K562 (cell line): ENCODE measurements at regions not wholly inside any gene's neighbourhood (a gene's known extent, or its start where the extent isn't known, plus 50 kb on each side); places are given as distances from the start of the nearest gene placed in this dataset.

Source experiments
- ATAC-seq: fragments of 200-7000 bp; cut with Tn5 transposase; 3 replicates; pipeline ENCODE4 v1.9.1; 2020; ENCODE audit warnings: moderate library complexity
- BruUV-seq: library from RNA; stranded (reverse); fragments of 400-500 nt; replicated peaks from 2 replicates; lab custom pipeline; 2021; lab: Mats Ljungman, UMichigan
- CTCF ChIA-PET: fragments of 300-600 bp; formaldehyde crosslinking; extraction: SDS; loops from one replicate; lab custom pipeline; 2021; ENCODE audit warnings: low intra/inter-chr PET ratio; lab: Yijun Ruan, JAX
- POLR2A ChIA-PET: fragments of 300-600, 350-650 bp; sonication (Branson Sonifier 250); formaldehyde crosslinking; extraction: SDS; loops from one replicate; lab custom pipeline; 2021; ENCODE audit warnings: antibody characterized with exemption, inconsistent platforms; lab: Yijun Ruan, JAX
- DNase-seq, 4 experiments: peaks; one replicate each; pipeline versions ENCODE4 v3.0.0 to v3.0.0-alpha.2; 2011 to 2018; ENCODE audit warnings: low spot score in 3 of 4, mixed read lengths in 3 of 4; ENCODE audit errors: extremely low read depth in 1 of 4
- FAIRE-seq: peaks from 2 replicates; lab custom pipeline; 2011; peaks lifted over from hg19 to GRCh38; lab: Jason Lieb, UNC
- H2AFZ ChIP-seq: 2 replicates; pipeline ENCODE4 v1.6.0; 2011; ENCODE audit warnings: low read depth, low read length, control low read depth, inconsistent platforms
- H3K27ac ChIP-seq: fragments of 200-600 bp; 3 replicates; pipeline ENCODE4 v1.8.0; 2011; ENCODE audit warnings: low read depth, mild to moderate bottlenecking, control low read depth, inconsistent platforms, low read length, moderate library complexity, mixed read lengths; ENCODE audit errors: extremely low read depth
- H3K27me3 ChIP-seq, 2 experiments: fragments of 300-600 bp in 1 of 2; 2 replicates in 1 of 2; 3 replicates in 1 of 2; pipeline versions ENCODE4 v1.6.0 to v1.8.0; 2011; ENCODE audit warnings: inconsistent platforms in 2 of 2, low read length in 2 of 2, mild to moderate bottlenecking in 1 of 2, mixed read lengths in 1 of 2, moderate library complexity in 1 of 2; ENCODE audit not compliant: control insufficient read depth in 2 of 2, insufficient read depth in 2 of 2
- H3K36me3 ChIP-seq: fragments of 300-600 bp; 3 replicates; pipeline ENCODE4 v1.8.0; 2011; ENCODE audit warnings: mild to moderate bottlenecking, low read length, inconsistent platforms; ENCODE audit not compliant: control insufficient read depth, insufficient read depth
- H3K4me1 ChIP-seq, 2 experiments: fragments of 200-600 bp in 1 of 2; replicated peaks in 1 of 2; 2 replicates in 1 of 2; 3 replicates in 1 of 2; pipeline versions ENCODE4 v1.5.1 to v1.8.0; 2011; ENCODE audit warnings: inconsistent platforms in 2 of 2, low read length in 2 of 2, mild to moderate bottlenecking in 1 of 2, mixed read lengths in 1 of 2, moderate library complexity in 1 of 2; ENCODE audit not compliant: control insufficient read depth in 2 of 2, insufficient read depth in 2 of 2
- H3K4me2 ChIP-seq: 2 replicates; pipeline ENCODE4 v1.6.1; 2011; ENCODE audit warnings: low read length, control low read depth, inconsistent platforms, mixed read lengths; ENCODE audit not compliant: insufficient read depth
- H3K4me3 ChIP-seq: fragments of 200-600 bp; sonication (generic), shearing (Covaris generic); 2 replicates; pipeline ENCODE4 v1.5.1; 2016; ENCODE audit warnings: control low read depth, inconsistent platforms
- H3K79me2 ChIP-seq: fragments of 200-600 bp; 3 replicates; pipeline ENCODE4 v1.8.0; 2011; ENCODE audit warnings: low read length, inconsistent platforms; ENCODE audit not compliant: control insufficient read depth, insufficient read depth
- H3K9ac ChIP-seq, 2 experiments: 2 replicates each; pipeline versions ENCODE4 v1.6.0 to v1.6.1; 2011; ENCODE audit warnings: low read depth in 2 of 2, low read length in 2 of 2, control low read depth in 1 of 2, inconsistent platforms in 1 of 2, mild to moderate bottlenecking in 1 of 2, mixed read lengths in 1 of 2; ENCODE audit not compliant: insufficient read depth in 1 of 2
- H3K9me1 ChIP-seq: one replicate; pipeline ENCODE4 v1.6.0; 2011; ENCODE audit warnings: inconsistent platforms, mild to moderate bottlenecking, low read length, moderate library complexity; ENCODE audit not compliant: control insufficient read depth, insufficient read depth
- H3K9me3 ChIP-seq: replicated peaks from 2 replicates; pipeline ENCODE4 v1.5.1; 2011; ENCODE audit warnings: low read depth, low read length, inconsistent platforms; ENCODE audit not compliant: control insufficient read depth, insufficient read depth
- H4K20me1 ChIP-seq: replicated peaks from 2 replicates; pipeline ENCODE4 v1.6.1; 2011; ENCODE audit warnings: low read length, inconsistent platforms, mixed read lengths; ENCODE audit not compliant: control insufficient read depth, insufficient read depth
- ARNT ChIP-seq, 2 experiments: fragments of 450-650 bp; IDR thresholded peaks; 2 replicates each; pipeline ENCODE4 v1.6.1; 2016; ENCODE audit warnings: mild to moderate bottlenecking in 1 of 2
- BRD9 ChIP-seq: fragments of 450-650 bp; IDR thresholded peaks from 2 replicates; pipeline ENCODE4 v1.6.1; 2018; ENCODE audit warnings: low read depth; ENCODE audit not compliant: partially characterized antibody
- EP400 ChIP-seq: fragments of 450-650 bp; IDR thresholded peaks from 2 replicates; pipeline ENCODE4 v1.6.1; 2017; ENCODE audit warnings: antibody characterized with exemption, mild to moderate bottlenecking, moderate library complexity
- FOXP1 ChIP-seq: sonication (generic); formaldehyde crosslinking; IDR thresholded peaks from 2 replicates; pipeline ENCODE4 v1.8.0; 2022; ENCODE audit warnings: mild to moderate bottlenecking, missing genetic modification reagents
- MECOM ChIP-seq: fragments of 250-450 bp; sonication (Bioruptor Pico); IDR thresholded peaks from 2 replicates; pipeline ENCODE4 v1.8.0; 2022; ENCODE audit warnings: inconsistent platforms
- NFE2 ChIP-seq: IDR thresholded peaks from 2 replicates; pipeline ENCODE4 v1.6.1; 2014; ENCODE audit warnings: antibody characterized with exemption, low read depth
- PHF8 ChIP-seq: fragments of 200-600 bp; sonication (generic); IDR thresholded peaks from 2 replicates; pipeline ENCODE4 v1.6.1; 2012; ENCODE audit warnings: mixed run types, mild to moderate bottlenecking, inconsistent platforms, low read length, moderate library complexity, borderline replicate concordance
- POLR2AphosphoS5 ChIP-seq: IDR thresholded peaks from 2 replicates; pipeline ENCODE4 v1.6.1; 2011; ENCODE audit warnings: mild to moderate bottlenecking, low read depth, low read length, moderate library complexity; ENCODE audit not compliant: control insufficient read depth, insufficient read depth
- TCF15 ChIP-seq: fragments of 250-450 bp; sonication (Bioruptor Pico); IDR thresholded peaks from 2 replicates; pipeline ENCODE4 v1.8.0; 2022; ENCODE audit warnings: moderate library complexity, mild to moderate bottlenecking, inconsistent platforms
- TEAD2 ChIP-seq: fragments of 450-650 bp; IDR thresholded peaks from 2 replicates; pipeline ENCODE4 v1.6.1; 2016; ENCODE audit warnings: missing genetic modification characterization, control low read depth, missing compliant biosample characterization
- UBTF ChIP-seq, 2 experiments: IDR thresholded peaks; 2 replicates each; pipeline ENCODE4 v1.6.1; 2012; ENCODE audit warnings: improper control_type of control experiment in 2 of 2, low read depth in 2 of 2, low read length in 2 of 2, borderline replicate concordance in 1 of 2
- ZNF561 ChIP-seq: fragments of 450-650 bp; formaldehyde crosslinking; conservative IDR thresholded peaks from 2 replicates; pipeline ENCODE4 v1.4.0; 2020; ENCODE audit warnings: mild to moderate bottlenecking, moderate library complexity
- ZNF707 ChIP-seq: fragments of 250-450 bp; sonication (Bioruptor Pico); conservative IDR thresholded peaks from 2 replicates; pipeline ENCODE4 v1.8.0; 2022; ENCODE audit warnings: inconsistent platforms, mild to moderate bottlenecking, moderate library complexity
- WGBS: fragments of 100-300 bp; shearing (Covaris generic); methylation state at CpG from one replicate; pipeline ENCODE4 v1.1.6; 2016; ENCODE audit warnings: low coverage, mixed read lengths; ENCODE audit not compliant: insufficient coverage; ENCODE audit errors: missing lambda C conversion rate; 5-methylcytosine and 5-hydroxymethylcytosine counted together
- in situ Hi-C: fragments of 300-500 bp; cut with MboI; formaldehyde crosslinking; loops from 4 replicates; pipeline ENCODE4 v1.15.0; 2018; ENCODE audit warnings: inconsistent platforms, mixed read lengths
- intact Hi-C: fragments of 100-400 bp; cut with micrococcal nuclease; formaldehyde crosslinking; loops from 2 replicates; pipeline ENCODE4 v1.14.2; 2022

DNA sequence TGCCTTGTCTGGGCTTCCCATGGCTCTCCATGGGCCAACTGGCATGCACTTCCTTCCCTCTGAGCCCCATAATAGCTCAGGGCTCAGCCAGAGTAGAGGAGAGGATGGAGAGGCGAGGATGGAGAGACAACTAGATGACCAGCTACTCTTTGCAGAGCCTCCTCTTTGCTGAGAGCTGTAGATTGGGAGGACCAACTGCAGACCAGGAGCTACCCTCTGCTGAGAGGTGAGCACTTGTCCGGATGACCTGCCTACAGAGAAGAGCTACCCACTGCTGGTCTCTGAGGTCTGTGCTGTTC, 58.0 kb upstream of the ETV3 start:
- in situ Hi-C loops (loop anchor here (5.0 kb wide), 1 partner anchor 171 kb away; no protein-coding TSS in a partner anchor), intact Hi-C loops (no loop called here)
- Histone ChIP-seq H3K4me1 (peaks cover 2 to 14% of the 10 kb centered on the region in 2 experiments; a peak in 1 of 5 replicates), H3K27ac (no peak overlapping the region), H3K27me3 (peaks cover 0 to 12% of the 10 kb centered on the region in 2 experiments; a peak in 3 of 5 replicates), H3K4me2 (no peak overlapping the region), H3K79me2 (no peaks in the 10 kb centered on the region), H3K36me3 (no peaks in the 10 kb centered on the region), H3K9me3 (no peaks in the 10 kb centered on the region), H4K20me1 (no peaks in the 10 kb centered on the region)
- DNase-seq (no peak), ATAC-seq (no peak)
- 41% methylated on average over 2 of the region's 2 CpGs for WGBS
- POLR2A ChIA-PET = interaction anchor here (0.6 to 1.6 kb wide), 6 partner anchors 9 to 323 kb away, joined by 3 to 5 read pairs (median 4); no protein-coding TSS in a partner anchor
- no TSS peak for BruUV-seq
- no peak for TF ChIP-seq TCF15 (CRISPR knock-in tag)
- TF ChIP-seq EP400 = no peak
- TF ChIP-seq, all 486 proteins: peak for 0
- Histone ChIP-seq H3K9ac (no peak overlapping the region), H3K4me3 (no peak overlapping the region), H3K9me1 (no peaks in the 10 kb centered on the region), H2AFZ (no peak overlapping the region)
- CTCF ChIA-PET = interaction anchor here (1.0 to 3.8 kb wide), 2 partner anchors 174 to 294 kb away, joined by 4 to 37 read pairs; no protein-coding TSS in a partner anchor
- no peak for FAIRE-seq

- H3K4me1 ChIP-seq = peaks cover 2 to 14% of the 10 kb centered on the region in 2 experiments; a peak in 1 of 5 replicates
- no TSS peak for BruUV-seq
- H3K36me3 ChIP-seq = no peaks in the 10 kb centered on the region
- H4K20me1 ChIP-seq = no peaks in the 10 kb centered on the region
- POLR2A ChIA-PET = interaction anchor here (0.6 to 1.6 kb wide), 6 partner anchors 9 to 323 kb away, joined by 3 to 5 read pairs (median 4); no protein-coding TSS in a partner anchor
- no peak for DNase-seq
- H3K4me2 ChIP-seq = no peak overlapping the region
- H3K9ac ChIP-seq = no peak overlapping the region
- FAIRE-seq = no peak
- H2AFZ ChIP-seq = no peak overlapping the region
- H3K79me2 ChIP-seq = no peaks in the 10 kb centered on the region
- H3K9me1 ChIP-seq = no peaks in the 10 kb centered on the region
- no peak for ATAC-seq
- H3K4me3 ChIP-seq = no peak overlapping the region
- no peak overlapping the region for H3K27ac ChIP-seq
- H3K27me3 ChIP-seq = peaks cover 0 to 13% of the 10 kb centered on the region in 2 experiments; a peak in 4 of 5 replicates
- H3K9me3 ChIP-seq = no peaks in the 10 kb centered on the region
- WGBS = 45% methylated on average over 13 of the region's 13 CpGs
- in situ Hi-C loops = loop anchor here (5.0 kb wide), 1 partner anchor 172 kb away; no protein-coding TSS in a partner anchor
- intact Hi-C loops = no loop called here
- CTCF ChIA-PET = interaction anchor here (3.8 kb wide), 1 partner anchor 294 kb away, joined by 37 read pairs; no protein-coding TSS in a partner anchor
- TF ChIP-seq FOXP1 (CRISPR knock-in tag) (no peak), UBTF (IDR thresholded peaks at IDR 0.05; ENCODE audit: borderline replicate concordance in 1 of 2, low read depth in 2 of 2, low read length in 2 of 2) (no peak), ARNT (IDR thresholded peaks at IDR 0.05) (no peak), PHF8 (no peak), POLR2AphosphoS5 (no peak), MECOM (CRISPR knock-in tag) (no peak), ZNF561 (CRISPR knock-in tag) (no peak), ZNF707 (CRISPR knock-in tag) (no peak), BRD9 (no peak), TEAD2 (tag) (no peak), NFE2 (no peak)
Observed at GRCh38 chr1:157195521-157196244, 57.5 kb upstream of the ETV3 start.
